IMR-90 (cell line): ENCODE measurements at regions not wholly inside any gene's neighbourhood (a gene's known extent, or its start where the extent isn't known, plus 50 kb on each side); places are given as distances from the start of the nearest gene placed in this dataset.

ENCODE experiments used
- ATAC-seq: fragments of 200-7000 bp; cut with Tn5 transposase; 2 replicates; pipeline ENCODE4 v1.9.1; 2020; ENCODE audit warnings: low read depth, mild to moderate bottlenecking, moderate library complexity
- BruUV-seq: library from RNA; stranded (reverse); fragments of 400-500 nt; replicated peaks from 2 replicates; lab custom pipeline; 2021; lab: Mats Ljungman, UMichigan
- CTCF ChIA-PET: fragments of 300-600 bp; formaldehyde crosslinking; extraction: SDS; loops from one replicate; lab custom pipeline; 2021; ENCODE audit warnings: antibody characterized with exemption; lab: Yijun Ruan, JAX
- POLR2A ChIA-PET: fragments of 300-600 bp; sonication (Branson Sonifier 250); formaldehyde crosslinking; loops from one replicate; lab custom pipeline; 2022; ENCODE audit warnings: antibody characterized with exemption; ENCODE audit not compliant: unreplicated experiment; lab: Charles Lee
- DNase-seq: peaks from one replicate; pipeline ENCODE4 v3.0.0; 2013
- H2AFZ ChIP-seq: replicated peaks from 2 replicates; pipeline ENCODE3; 2013; ENCODE audit warnings: low read length, mild to moderate bottlenecking; ENCODE audit not compliant: poor library complexity
- H2AK5ac ChIP-seq: 2 replicates; pipeline ENCODE4 v1.6.1; 2013; ENCODE audit warnings: low read depth, low read length, inconsistent platforms
- H2AK9ac ChIP-seq: replicated peaks from 2 replicates; pipeline ENCODE3; 2013; ENCODE audit warnings: mild to moderate bottlenecking, low read depth, low read length, moderate library complexity; ENCODE audit not compliant: poor library complexity
- H2BK120ac ChIP-seq: 2 replicates; pipeline ENCODE4 v1.6.1; 2013; ENCODE audit warnings: low read depth, low read length, inconsistent platforms
- H2BK15ac ChIP-seq: 3 replicates; pipeline ENCODE4 v1.6.1; 2013; ENCODE audit warnings: low read depth, low read length, inconsistent platforms
- H2BK20ac ChIP-seq: 2 replicates; pipeline ENCODE4 v1.6.1; 2013; ENCODE audit warnings: low read depth, mild to moderate bottlenecking, inconsistent platforms, low read length, moderate library complexity
- H2BK5ac ChIP-seq: 2 replicates; pipeline ENCODE4 v1.6.1; 2013; ENCODE audit warnings: mild to moderate bottlenecking, low read depth, low read length, inconsistent platforms; ENCODE audit not compliant: poor library complexity, severe bottlenecking
- H3K14ac ChIP-seq: replicated peaks from 2 replicates; pipeline ENCODE4 v1.6.1; 2013; ENCODE audit warnings: low read depth, low read length, inconsistent platforms
- H3K18ac ChIP-seq: 2 replicates; pipeline ENCODE4 v1.6.1; 2013; ENCODE audit warnings: low read depth, low read length, control low read depth
- H3K23ac ChIP-seq: 2 replicates; pipeline ENCODE4 v1.6.1; 2013; ENCODE audit warnings: low read depth, low read length, inconsistent platforms
- H3K27ac ChIP-seq: 2 replicates; pipeline ENCODE4 v1.5.1; 2013; ENCODE audit warnings: mild to moderate bottlenecking, control low read depth, low read length; ENCODE audit not compliant: insufficient read depth
- H3K27me3 ChIP-seq: 2 replicates; pipeline ENCODE4 v1.6.1; 2013; ENCODE audit warnings: low read length; ENCODE audit not compliant: control insufficient read depth, insufficient read depth
- H3K36me3 ChIP-seq: 2 replicates; pipeline ENCODE4 v1.6.1; 2013; ENCODE audit warnings: low read length, mixed read lengths; ENCODE audit not compliant: control insufficient read depth, insufficient read depth
- H3K4ac ChIP-seq: 2 replicates; pipeline ENCODE4 v1.6.1; 2013; ENCODE audit warnings: low read depth, low read length, inconsistent platforms
- H3K4me1 ChIP-seq: 2 replicates; pipeline ENCODE4 v1.6.1; 2013; ENCODE audit warnings: low read length, mixed read lengths; ENCODE audit not compliant: control insufficient read depth, insufficient read depth
- H3K4me2 ChIP-seq: 2 replicates; pipeline ENCODE4 v1.6.1; 2013; ENCODE audit warnings: low read depth, mild to moderate bottlenecking, control low read depth, low read length, moderate library complexity
- H3K4me3 ChIP-seq: 2 replicates; pipeline ENCODE4 v1.5.1; 2013; ENCODE audit warnings: low read depth, mild to moderate bottlenecking, control low read depth, low read length, moderate library complexity; ENCODE audit not compliant: insufficient read depth
- H3K56ac ChIP-seq: 2 replicates; pipeline ENCODE4 v1.6.1; 2013; ENCODE audit warnings: low read length, inconsistent platforms; ENCODE audit not compliant: insufficient read depth; ENCODE audit errors: extremely low read depth
- H3K79me1 ChIP-seq, 2 experiments: 2 replicates each; pipeline ENCODE4 v1.6.1; 2013; ENCODE audit warnings: low read length in 2 of 2, inconsistent platforms in 1 of 2, low read depth in 1 of 2
- H3K9ac ChIP-seq: 2 replicates; pipeline ENCODE4 v1.6.1; 2013; ENCODE audit warnings: low read depth, low read length, control low read depth
- H3K9me1 ChIP-seq: 2 replicates; pipeline ENCODE4 v1.6.1; 2013; ENCODE audit warnings: low read length, inconsistent platforms; ENCODE audit not compliant: insufficient read depth
- H3K9me3 ChIP-seq: 2 replicates; pipeline ENCODE4 v1.6.1; 2013; ENCODE audit warnings: low read length; ENCODE audit not compliant: control insufficient read depth, insufficient read depth
- H4K20me1 ChIP-seq: 2 replicates; pipeline ENCODE4 v1.6.1; 2013; ENCODE audit warnings: low read length, inconsistent platforms; ENCODE audit not compliant: insufficient read depth
- H4K5ac ChIP-seq: 2 replicates; pipeline ENCODE4 v1.6.1; 2013; ENCODE audit warnings: mild to moderate bottlenecking, low read depth, low read length, control low read depth
- H4K8ac ChIP-seq, 2 experiments: 2 replicates each; pipeline ENCODE4 v1.6.1; 2013; ENCODE audit warnings: low read depth in 2 of 2, low read length in 2 of 2, control low read depth in 1 of 2, inconsistent platforms in 1 of 2
- H4K91ac ChIP-seq: 2 replicates; pipeline ENCODE4 v1.6.1; 2013; ENCODE audit warnings: low read depth, low read length, inconsistent platforms; ENCODE audit not compliant: insufficient read depth
- CEBPB ChIP-seq: IDR thresholded peaks from 2 replicates; pipeline ENCODE4 v1.6.1; 2012; ENCODE audit warnings: low read depth, low read length, improper control_type of control experiment
- CHD1 ChIP-seq: IDR thresholded peaks from 2 replicates; pipeline ENCODE4 v1.6.1; 2012; ENCODE audit warnings: low read depth, low read length, improper control_type of control experiment
- CTCF ChIP-seq: conservative IDR thresholded peaks from 2 replicates; pipeline ENCODE4 v1.5.1; 2012; ENCODE audit warnings: mild to moderate bottlenecking, low read depth, low read length, improper control_type of control experiment
- ELK1 ChIP-seq: fragments of 150-350 bp; IDR thresholded peaks from 2 replicates; pipeline ENCODE4 v1.6.1; 2016; ENCODE audit warnings: low read depth, mild to moderate bottlenecking, low read length, moderate library complexity, borderline replicate concordance
- MAZ ChIP-seq: IDR thresholded peaks from 2 replicates; pipeline ENCODE4 v1.6.1; 2012; ENCODE audit warnings: low read depth, mild to moderate bottlenecking, low read length, improper control_type of control experiment, moderate library complexity, borderline replicate concordance
- MXI1 ChIP-seq: IDR thresholded peaks from 2 replicates; pipeline ENCODE4 v1.6.1; 2012; ENCODE audit warnings: low read depth, mild to moderate bottlenecking, low read length, moderate library complexity, borderline replicate concordance
- POLR2A ChIP-seq: IDR thresholded peaks from 2 replicates; pipeline ENCODE4 v1.6.1; 2012; ENCODE audit warnings: mild to moderate bottlenecking, low read depth, low read length
- RCOR1 ChIP-seq: IDR thresholded peaks from 2 replicates; pipeline ENCODE4 v1.6.1; 2012; ENCODE audit warnings: mild to moderate bottlenecking, low read length, improper control_type of control experiment; ENCODE audit not compliant: insufficient replicate concordance
- USF2 ChIP-seq: fragments of 150-350 bp; IDR thresholded peaks from 2 replicates; pipeline ENCODE4 v1.6.1; 2017; ENCODE audit warnings: mild to moderate bottlenecking, antibody characterized with exemption, low read length, low read depth
- WGBS, 2 experiments: methylation state at CpG; one replicate each; pipeline versions ENCODE4 v1.1.5 to v1.1.7; 2013; ENCODE audit warnings: missing lambda C conversion rate in 2 of 2; ENCODE audit not compliant: insufficient read length in 1 of 2; ENCODE audit errors: extremely low coverage in 2 of 2; 5-methylcytosine and 5-hydroxymethylcytosine counted together
- dilution Hi-C: fragments of 300-500 bp; cut with HindIII; formaldehyde crosslinking; loops from one replicate; pipeline ENCODE4 v1.14.3; 2018; ENCODE audit warnings: low sequenced_read_pairs; ENCODE audit not compliant: unreplicated experiment
- in situ Hi-C: fragments of 300-500 bp; cut with MboI; formaldehyde crosslinking; loops from 3 replicates; pipeline ENCODE4 v1.14.3; 2019; ENCODE audit warnings: low sequenced_read_pairs, inconsistent platforms, mixed read lengths
- intact Hi-C: fragments of 100-400 bp; cut with micrococcal nuclease; formaldehyde crosslinking; loops from 2 replicates; pipeline ENCODE4 v1.10.0; 2022

- no peaks in the 10 kb centered on the region for H3K9me1 ChIP-seq
- ChIA-PET POLR2A (no interaction called here), CTCF (no interaction called here)
- H3K27ac ChIP-seq = no peak overlapping the region
- no peak overlapping the region for H3K14ac ChIP-seq
- peak overlapping the region; percentile 11 for H2AFZ ChIP-seq
- no peak overlapping the region for H2BK5ac ChIP-seq
- intact Hi-C loops (no loop called here), dilution Hi-C loops (no loop called here), in situ Hi-C loops (loop anchor here (25.0 kb wide), 1 partner anchor 528 kb away; no protein-coding TSS in a partner anchor)
- H3K18ac ChIP-seq = no peak overlapping the region
- H2BK120ac ChIP-seq = no peak overlapping the region
- H3K9ac ChIP-seq = no peak overlapping the region
- no TSS peak for BruUV-seq
- DNase-seq (no peak), ATAC-seq (no peak)
- 67% methylated on average over 2 of the region's 6 CpGs; no CpG with 5 or more reads in 1 of the 2 experiments for WGBS, 2 experiments
- H4K5ac ChIP-seq = no peak overlapping the region
- no peak overlapping the region for H3K56ac ChIP-seq
- H3K27me3 ChIP-seq = no peaks in the 10 kb centered on the region
- H2AK5ac ChIP-seq = no peak overlapping the region
- H4K8ac ChIP-seq = no peak overlapping the region
- H3K23ac ChIP-seq = no peak overlapping the region
- TF ChIP-seq CEBPB (no peak), MAZ (no peak), ELK1 (no peak), MXI1 (no peak), CHD1 (no peak), RCOR1 (no peak), USF2 (no peak), POLR2A (no peak), CTCF (no peak)
- H3K36me3 ChIP-seq = no peaks in the 10 kb centered on the region
- no peak overlapping the region for H3K4me3 ChIP-seq
- H3K4ac ChIP-seq = no peak overlapping the region
- H2BK15ac ChIP-seq = no peak overlapping the region
- no peaks in the 10 kb centered on the region for H3K9me3 ChIP-seq
- H3K79me1 ChIP-seq = no peaks in the 10 kb centered on the region
- H4K91ac ChIP-seq = no peak overlapping the region
- no peak overlapping the region for H3K4me2 ChIP-seq
- H2AK9ac ChIP-seq = no peak overlapping the region
- H3K4me1 ChIP-seq = no peaks in the 10 kb centered on the region
- no peak overlapping the region for H2BK20ac ChIP-seq
- no peaks in the 10 kb centered on the region for H4K20me1 ChIP-seq
Measured at GRCh38 chr19:29265436-29265835, 52.5 kb upstream of the UQCRFS1 start.
